HG02938 (cell line): ENCODE measurements at regions not wholly inside any gene's neighbourhood (a gene's known extent, or its start where the extent isn't known, plus 50 kb on each side); places are given as distances from the start of the nearest gene placed in this dataset.

Source experiments
- ATAC-seq: cut with Tn5 transposase; IDR thresholded peaks from one replicate; pipeline ENCODE4 v1.9.1; 2021; ENCODE audit warnings: mild to moderate bottlenecking, moderate library complexity; ENCODE audit not compliant: unreplicated experiment

DNA sequence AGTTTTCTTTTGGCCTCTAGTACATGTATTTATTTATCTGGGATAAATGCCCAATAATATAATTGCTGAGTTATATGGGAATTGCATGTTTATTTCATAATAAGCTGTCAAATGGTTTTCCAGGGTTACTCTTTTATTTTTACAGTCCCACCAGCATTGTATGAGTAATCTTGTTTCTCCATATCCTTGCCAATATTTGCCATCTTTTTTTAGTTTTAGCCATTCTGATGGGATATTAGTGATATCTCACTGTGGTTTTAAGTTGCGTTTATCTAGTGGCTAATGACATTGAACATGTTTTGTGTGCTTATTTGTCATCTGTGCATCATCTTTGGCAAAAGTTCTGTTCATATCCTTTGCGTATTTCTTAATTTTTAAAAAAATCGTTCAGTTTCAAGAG lies 372.8 kb upstream of the CCDC179 start:
- ATAC-seq: no peak

- no peak for ATAC-seq
Observed at GRCh38 chr11:23236826-23237555, 376.7 kb upstream of the CCDC179 start.

DNA sequence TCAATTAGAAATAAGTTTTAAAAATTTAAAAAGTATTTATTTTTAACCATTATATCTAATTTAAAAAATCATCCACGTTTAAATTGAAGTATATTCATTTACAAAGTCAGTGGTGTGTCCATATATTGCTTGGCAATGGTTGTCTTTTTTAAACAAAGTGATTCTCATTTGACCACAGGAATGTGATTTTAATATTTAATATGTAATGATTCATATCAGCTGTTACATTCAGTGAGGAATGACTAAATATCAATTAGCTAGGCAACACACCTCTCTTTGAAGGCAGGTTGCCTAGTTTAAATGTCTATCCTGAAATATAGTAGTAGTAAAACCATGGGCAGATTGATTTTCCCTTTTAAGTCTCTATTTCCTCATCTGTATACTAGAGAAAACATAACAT lies 392.2 kb upstream of the CCDC179 start:
- no peak for ATAC-seq

DNA sequence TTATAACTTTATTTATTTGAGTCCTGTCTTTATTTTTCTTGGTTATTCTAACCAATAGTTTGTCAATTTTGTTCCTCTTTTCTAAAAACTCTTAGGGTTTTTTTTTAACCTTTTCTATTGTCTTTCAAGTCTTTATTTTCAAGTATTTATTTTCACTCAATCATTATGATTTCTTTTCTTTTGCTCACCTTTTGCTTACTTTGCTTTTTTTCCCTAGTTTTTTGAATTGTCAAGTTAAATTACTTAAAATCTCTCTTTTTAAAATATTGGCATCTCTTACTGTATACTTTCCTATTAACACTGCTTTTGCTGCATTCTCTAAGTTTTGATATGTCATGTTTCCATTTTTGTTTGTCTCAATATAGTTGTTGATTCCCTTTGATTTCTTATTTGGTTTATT lies 396.8 kb upstream of the CCDC179 start:
- no peak for ATAC-seq

DNA sequence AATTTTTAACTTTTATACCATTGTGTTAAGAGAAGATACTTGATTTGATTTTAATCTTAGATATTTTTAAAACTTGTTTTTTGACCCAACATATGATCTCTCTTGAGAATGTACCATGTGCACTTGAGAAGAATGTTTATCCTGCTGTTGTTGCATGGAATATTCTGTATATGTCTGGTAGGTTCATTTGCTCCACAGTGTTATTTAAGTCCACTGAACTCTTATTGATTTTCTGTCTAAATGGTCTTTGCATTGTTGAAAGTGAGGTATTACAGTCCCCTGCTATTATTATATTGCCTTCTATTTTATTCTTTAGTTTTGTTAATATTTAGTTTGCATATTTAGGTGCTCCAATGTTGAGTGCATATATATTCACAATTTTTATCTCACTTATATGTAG lies 397.3 kb upstream of the CCDC179 start:
- no peak for ATAC-seq

GRCh38 chr11:23263466-23263865 lies 403.2 kb upstream of the CCDC179 start:
- no peak for ATAC-seq

DNA sequence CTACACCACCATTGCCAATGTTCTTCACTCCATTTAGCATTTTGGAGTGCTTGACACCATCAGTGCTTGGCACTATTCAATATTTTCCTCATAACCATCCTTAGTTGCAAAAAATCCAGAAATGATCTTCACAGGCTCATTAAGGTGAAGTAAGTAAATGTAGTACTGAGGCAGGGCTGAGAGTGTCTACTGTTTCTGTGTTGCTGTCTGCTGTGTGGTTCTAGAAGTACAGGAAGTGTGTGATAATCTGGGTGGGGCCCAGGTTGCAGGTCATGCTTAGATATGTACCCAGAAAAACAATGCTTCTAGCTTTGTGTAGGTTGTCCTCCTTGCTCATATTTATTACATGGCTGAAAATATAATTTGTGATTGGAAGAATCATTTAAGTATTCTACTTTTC lies 411.8 kb upstream of the CCDC179 start:
- ATAC-seq: no peak

DNA sequence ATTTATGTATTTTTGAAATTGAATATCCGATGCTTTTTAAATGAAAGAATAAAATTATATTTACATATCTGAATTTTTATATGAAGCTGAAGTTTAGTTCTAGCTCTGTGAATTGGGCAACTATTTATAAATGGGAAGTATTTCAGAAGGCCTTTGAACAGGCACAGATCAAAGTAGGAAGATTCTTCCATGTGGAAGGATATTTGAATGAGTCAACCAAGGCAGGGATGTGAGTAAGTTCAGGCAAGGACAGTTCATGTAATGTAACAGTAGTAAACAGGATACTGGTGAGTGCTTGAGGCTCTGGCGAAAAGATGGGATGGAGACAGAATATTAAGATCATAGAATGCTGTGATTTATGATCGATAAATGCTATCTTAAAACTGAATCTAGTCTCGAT lies 417.8 kb upstream of the CCDC179 start:
- ATAC-seq: no peak

DNA sequence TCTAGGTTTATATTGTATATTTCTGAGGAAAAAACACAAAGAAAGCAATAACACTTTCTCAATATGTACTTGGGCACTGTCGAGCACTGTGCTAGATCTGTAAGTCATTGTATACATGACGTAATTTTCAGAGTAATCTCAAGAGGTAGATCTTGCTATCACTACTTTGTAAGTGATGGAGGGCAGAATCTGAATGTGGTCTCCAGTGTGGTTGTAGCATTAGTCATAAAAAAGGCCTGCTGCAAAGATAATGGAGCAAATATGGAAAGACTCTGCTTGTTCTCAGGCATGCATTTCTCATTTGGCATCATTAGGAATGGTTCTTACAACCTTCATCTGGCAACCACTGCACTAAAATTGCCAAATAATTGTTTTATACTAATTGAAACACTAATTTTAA lies 419.8 kb upstream of the CCDC179 start:
- ATAC-seq: no peak

DNA sequence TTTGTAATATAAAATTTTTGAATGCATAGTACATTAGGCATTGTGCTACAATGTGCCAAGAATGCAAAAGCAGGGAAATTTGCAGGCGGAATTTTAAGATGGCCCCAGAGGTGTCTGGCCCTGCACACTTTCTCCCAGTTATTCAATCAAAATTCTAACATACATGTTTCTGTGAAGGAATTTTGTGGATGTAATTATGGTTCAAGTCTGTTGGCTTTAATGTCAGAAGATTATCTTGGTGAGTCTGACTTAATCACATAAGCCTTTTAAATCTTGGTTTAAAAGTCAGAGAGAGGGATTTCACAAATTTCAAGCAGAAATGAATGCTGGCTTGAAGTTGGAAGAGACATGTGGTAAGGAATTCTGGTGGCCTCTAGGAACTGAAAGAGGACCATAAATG lies 423.4 kb upstream of the CCDC179 start:
- no peak for ATAC-seq

DNA sequence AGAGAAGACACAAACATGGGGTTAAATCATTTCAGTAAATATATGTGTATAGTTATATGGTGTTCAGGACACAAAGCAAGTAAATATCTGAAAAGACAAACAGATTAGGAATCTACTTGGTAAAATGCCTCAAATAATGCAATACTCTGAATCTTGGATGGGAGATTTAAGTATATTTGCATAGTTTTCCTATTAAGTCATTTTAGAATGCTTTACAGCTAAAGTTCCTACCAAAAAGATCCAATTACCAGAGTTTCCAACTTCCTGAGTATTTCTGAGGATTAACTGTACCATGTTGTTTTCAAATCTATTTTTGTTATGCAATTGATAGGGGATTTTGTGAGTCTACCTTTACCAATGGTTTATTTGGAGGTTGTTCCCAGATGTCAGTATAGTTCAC lies 424.4 kb upstream of the CCDC179 start:
- no peak for ATAC-seq

DNA sequence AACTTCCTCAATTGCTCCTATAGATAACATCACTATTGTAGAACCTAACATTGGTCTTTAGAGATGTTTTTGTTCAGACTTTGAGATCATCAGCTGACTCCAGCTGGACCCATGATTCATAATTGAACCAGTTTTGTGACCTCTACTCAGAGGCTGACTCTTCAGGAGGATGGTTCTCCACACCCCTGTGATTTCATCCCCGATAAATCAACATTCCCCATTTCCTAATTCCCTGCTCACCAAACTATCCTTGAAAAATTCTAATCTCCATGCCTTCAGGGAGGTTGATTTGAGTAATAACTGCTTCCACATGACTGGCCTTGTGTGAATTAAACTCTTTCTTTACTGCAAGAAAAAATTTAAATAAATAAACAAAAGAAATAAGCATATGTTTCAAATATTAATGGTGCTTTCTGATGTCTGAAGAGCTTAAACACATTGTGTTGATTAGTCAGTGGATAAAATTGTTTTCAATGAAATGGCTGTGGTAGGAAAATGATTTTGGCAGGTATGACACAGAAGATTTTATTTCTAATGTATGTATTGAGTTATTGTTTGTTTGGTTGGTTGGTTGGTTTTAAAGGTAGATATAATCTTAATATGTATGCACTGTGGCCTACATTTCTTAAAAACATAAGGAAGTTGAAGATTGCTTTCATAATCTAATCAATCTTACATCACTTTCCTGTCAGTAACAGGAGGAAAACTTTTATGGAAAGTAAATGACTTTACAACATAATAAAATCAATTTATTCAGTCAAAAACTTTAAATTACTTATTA lies 427.9 kb upstream of the CCDC179 start:
- no peak for ATAC-seq

DNA sequence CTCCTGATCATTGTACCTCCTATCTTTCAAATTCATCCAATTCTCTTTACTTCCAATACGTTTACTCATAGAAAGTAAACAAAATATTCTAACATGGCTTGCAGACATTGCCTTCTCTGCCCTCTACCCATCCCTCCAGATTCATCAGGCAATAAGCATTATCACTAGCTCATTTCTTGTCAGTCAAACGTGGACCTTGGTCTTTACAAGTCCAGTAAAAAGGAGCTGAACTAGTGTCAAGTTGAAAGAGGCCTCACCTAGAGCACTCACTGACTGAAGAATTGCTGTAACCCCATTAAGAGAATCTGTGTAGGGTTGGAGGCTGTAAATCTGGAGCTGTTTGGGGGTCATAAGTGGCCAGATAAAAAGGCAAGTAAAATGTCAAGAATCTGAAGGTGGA lies 435.0 kb upstream of the CCDC179 start:
- no peak for ATAC-seq

- no peak for ATAC-seq
Observed at GRCh38 chr11:23308041-23308440, 447.8 kb upstream of the CCDC179 start.

DNA sequence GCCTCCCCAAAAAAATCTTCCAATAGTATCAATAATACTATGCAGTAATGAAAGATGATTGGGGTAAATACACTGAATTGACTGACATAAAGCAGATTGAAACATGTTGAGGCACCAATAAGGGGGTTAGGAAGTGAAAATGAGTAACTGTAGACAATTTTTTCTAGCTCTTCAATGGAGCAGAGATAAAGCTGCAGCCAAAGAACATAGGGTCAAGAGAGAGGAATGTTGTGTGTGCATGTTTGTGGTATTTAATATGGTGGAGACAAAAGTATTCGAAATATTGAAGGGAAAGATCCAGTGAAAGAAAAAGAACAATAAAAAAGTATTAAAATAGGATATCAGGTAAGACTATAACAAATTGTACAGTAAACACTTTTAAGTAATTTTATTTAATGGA lies 450.0 kb upstream of the CCDC179 start:
- no peak for ATAC-seq

- no peak for ATAC-seq
Observed at GRCh38 chr11:23311986-23312940, 452.0 kb upstream of the CCDC179 start.

DNA sequence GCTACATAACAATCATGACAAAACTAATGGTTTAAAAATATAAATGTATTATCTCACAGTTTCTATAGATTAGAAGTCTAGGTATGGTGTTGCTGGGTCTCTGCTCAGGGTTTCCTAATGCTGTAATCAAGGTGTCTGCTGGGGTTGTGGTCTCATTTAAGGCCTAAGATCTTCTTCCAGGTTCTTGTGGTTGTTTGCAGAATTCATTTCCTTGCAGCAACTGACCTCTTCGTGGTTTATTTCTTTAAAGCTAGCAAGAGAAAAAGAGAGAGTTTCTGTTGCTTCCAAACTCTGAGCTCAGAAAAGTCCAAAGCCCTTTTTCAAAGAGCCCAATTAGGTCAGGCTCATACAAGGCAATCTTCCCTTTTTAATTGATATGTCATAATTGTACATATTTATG lies 452.7 kb upstream of the CCDC179 start:
- ATAC-seq: no peak

GRCh38 chr11:23314162-23314561 lies 453.9 kb upstream of the CCDC179 start:
- no peak for ATAC-seq

- ATAC-seq: no peak
Observed at GRCh38 chr11:23315286-23315685, 455.0 kb upstream of the CCDC179 start.

DNA sequence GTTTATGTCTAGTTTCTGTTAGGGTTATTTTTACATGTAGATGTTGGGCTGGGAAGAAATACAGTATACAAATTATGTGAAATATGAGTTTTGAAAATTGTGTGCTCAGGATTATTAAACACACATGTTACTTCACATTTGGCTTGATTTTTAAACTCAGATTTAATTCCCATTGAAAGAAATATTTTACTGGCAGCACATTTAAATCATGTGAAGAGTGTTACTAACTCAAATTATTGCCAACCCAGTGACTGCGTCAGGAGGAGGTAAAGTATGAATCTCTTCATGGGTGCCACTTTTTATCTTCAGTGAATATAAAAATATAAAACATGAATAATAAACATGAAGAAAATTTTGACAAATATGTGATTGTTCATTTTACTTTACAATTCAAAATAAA lies 457.5 kb upstream of the CCDC179 start:
- no peak for ATAC-seq

- no peak for ATAC-seq
Observed at GRCh38 chr11:23318670-23319069, 458.4 kb upstream of the CCDC179 start.
